ENCODE measurements at regions not wholly inside any gene's neighbourhood (a gene's known extent, or its start where the extent isn't known, plus 50 kb on each side); places are given as distances from the start of the nearest gene placed in this dataset.

GRCh38 chr7:47142169-47142866 lies 439.6 kb downstream of the TNS3 start:
- no peaks in the 10 kb centered on the region for H4K20me1 ChIP-seq (ENCODE audit: insufficient read depth)
- H3K27ac ChIP-seq (ENCODE audit: low read depth, low read length) = no peak overlapping the region
- H3K4me3 ChIP-seq (replicated peaks in 1 of 2; ENCODE audit: low read depth in 1 of 2, low read length in 2 of 2) = no peak overlapping the region
- intact Hi-C loops (cut with micrococcal nuclease) = no loop called here
- no peak overlapping the region for H2AFZ ChIP-seq (ENCODE audit: low read depth, low read length, poor library complexity, severe bottlenecking)
- no peaks in the 10 kb centered on the region for H3K4me1 ChIP-seq (ENCODE audit: control insufficient read depth in 1 of 2, insufficient read depth in 2 of 2, low read length in 2 of 2)
- CTCF ChIA-PET = no interaction called here
- H3K79me2 ChIP-seq (ENCODE audit: insufficient read depth, low read length) = no peaks in the 10 kb centered on the region
- RAD21 ChIA-PET (ENCODE audit: low non-redundant PET in 1 of 2, low total read pairs in 2 of 2, uncharacterized antibody in 2 of 2, unreplicated experiment in 2 of 2) = no interaction called here
- no peak for DNase-seq (ENCODE audit: low read depth, low spot score)
- H3K9ac ChIP-seq (ENCODE audit: low read length) = no peak overlapping the region
- no peaks in the 10 kb centered on the region for H3K36me3 ChIP-seq (ENCODE audit: control insufficient read depth in 1 of 2, insufficient read depth in 2 of 2, low read length in 2 of 2)
- ATAC-seq = no peak
- no peaks in the 10 kb centered on the region for H3K9me2 ChIP-seq (ENCODE audit: insufficient read depth)
- no peaks in the 10 kb centered on the region for H3K9me3 ChIP-seq (ENCODE audit: control insufficient read depth in 1 of 2, insufficient read depth in 1 of 2, low read depth in 1 of 2, low read length in 2 of 2)
- no TSS peak for BruUV-seq (replicated peaks)
- POLR2A ChIA-PET = no interaction called here
- no peak overlapping the region for H3K4me2 ChIP-seq (ENCODE audit: low read length)
- TF ChIP-seq POLR2AphosphoS5 (IDR thresholded peaks at IDR 0.05; ENCODE audit: low read depth, low read length) = no peak
- TF ChIP-seq YY1 (IDR thresholded peaks at IDR 0.05; ENCODE audit: extremely low read depth, insufficient replicate concordance, low read depth, low read length) = no peak
- TF ChIP-seq RAD21 (IDR thresholded peaks at IDR 0.05; ENCODE audit: low read depth) = no peak
- TF ChIP-seq ZFX (IDR thresholded peaks at IDR 0.05) = no peak
- TF ChIP-seq FOSL1 (IDR thresholded peaks at IDR 0.05; ENCODE audit: low read depth) = no peak
- TF ChIP-seq EZH2phosphoT487 (IDR thresholded peaks at IDR 0.05; ENCODE audit: borderline replicate concordance) = no peak
- no peak for TF ChIP-seq EGR1 (IDR thresholded peaks at IDR 0.05; ENCODE audit: low read depth)
- no peak for TF ChIP-seq ZBTB33 (IDR thresholded peaks at IDR 0.05; ENCODE audit: extremely low read depth, insufficient replicate concordance, low read length)
- no peak for TF ChIP-seq SRF (IDR thresholded peaks at IDR 0.05; ENCODE audit: low read depth)
- TF ChIP-seq CBX3 (IDR thresholded peaks at IDR 0.05; ENCODE audit: low read depth) = no peak
- TF ChIP-seq MAX (IDR thresholded peaks at IDR 0.05) = no peak
- H3K27me3 ChIP-seq (ENCODE audit: insufficient read depth, low read length) = no peaks in the 10 kb centered on the region
